ENCODE measurements at regions not wholly inside any gene's neighbourhood (a gene's known extent, or its start where the extent isn't known, plus 50 kb on each side); places are given as distances from the start of the nearest gene placed in this dataset.
A peak's percentile ranks its signal among the peaks of the same experiment; 100 is the strongest.

GRCh38 chr4:72974694-72975487, 94.6 kb downstream of the COX18 start:
- DNase-seq (ENCODE audit: low spot score) = no peak
- no peak for TF ChIP-seq CTCF (IDR thresholded peaks at IDR 0.05)
- H3K4me1 Mint-ChIP-seq (ENCODE audit: low read depth) = peaks cover 66% of the 10 kb centered on the region
- H3K27ac Mint-ChIP-seq (ENCODE audit: unreplicated experiment) = peak overlapping the region; percentile 90
- H3K27me3 Mint-ChIP-seq (ENCODE audit: low read depth) = no peaks in the 10 kb centered on the region
- H3K9me3 Mint-ChIP-seq (ENCODE audit: low read depth) = peaks cover 12% of the 10 kb centered on the region
- no peaks in the 10 kb centered on the region for H3K36me3 Mint-ChIP-seq (ENCODE audit: low read depth)
- H3K4me3 Mint-ChIP-seq (ENCODE audit: unreplicated experiment) = peak overlapping the region; percentile 38

- TF ChIP-seq CTCF (IDR thresholded peaks at IDR 0.05) = no peak
- H3K27ac Mint-ChIP-seq (ENCODE audit: unreplicated experiment) = peak overlapping the region; percentile 29
- no peak for DNase-seq (ENCODE audit: low spot score)
- H3K9me3 Mint-ChIP-seq (ENCODE audit: low read depth) = peaks cover 9% of the 10 kb centered on the region
- H3K36me3 Mint-ChIP-seq (ENCODE audit: low read depth) = no peaks in the 10 kb centered on the region
- H3K4me1 Mint-ChIP-seq (ENCODE audit: low read depth) = peaks cover 63% of the 10 kb centered on the region
- no peaks in the 10 kb centered on the region for H3K27me3 Mint-ChIP-seq (ENCODE audit: low read depth)
- H3K4me3 Mint-ChIP-seq (ENCODE audit: unreplicated experiment) = no peak overlapping the region
These were observed 97.9 kb downstream of the COX18 start for GRCh38 chr4:72971572-72971971.

- Mint-ChIP-seq H3K4me1 (ENCODE audit: low read depth) (peaks cover 57% of the 10 kb centered on the region), H3K9me3 (ENCODE audit: low read depth) (peaks cover 9% of the 10 kb centered on the region), H3K36me3 (ENCODE audit: low read depth) (no peaks in the 10 kb centered on the region), H3K4me3 (ENCODE audit: unreplicated experiment) (no peak overlapping the region), H3K27ac (ENCODE audit: unreplicated experiment) (peak overlapping the region; percentile 42), H3K27me3 (ENCODE audit: low read depth) (no peaks in the 10 kb centered on the region)
- no peak for DNase-seq (ENCODE audit: low spot score)
- TF ChIP-seq CTCF (IDR thresholded peaks at IDR 0.05) = no peak
These were observed 98.8 kb downstream of the COX18 start for GRCh38 chr4:72970756-72971155.

GRCh38 chr4:72969976-72970375, 99.5 kb downstream of the COX18 start:
- Mint-ChIP-seq H3K27ac (ENCODE audit: unreplicated experiment) (peak overlapping the region; percentile 76), H3K4me3 (ENCODE audit: unreplicated experiment) (no peak overlapping the region), H3K27me3 (ENCODE audit: low read depth) (no peaks in the 10 kb centered on the region), H3K4me1 (ENCODE audit: low read depth) (peaks cover 49% of the 10 kb centered on the region), H3K36me3 (ENCODE audit: low read depth) (peaks cover under 1% of the 10 kb centered on the region), H3K9me3 (ENCODE audit: low read depth) (peaks cover 9% of the 10 kb centered on the region)
- TF ChIP-seq CTCF (IDR thresholded peaks at IDR 0.05) = no peak
- DNase-seq (ENCODE audit: low spot score) = no peak

GRCh38 chr4:72966652-72967051, 102.9 kb downstream of the COX18 start:
- Mint-ChIP-seq H3K27ac (ENCODE audit: unreplicated experiment) (no peak overlapping the region), H3K4me1 (ENCODE audit: low read depth) (peaks cover 29% of the 10 kb centered on the region), H3K9me3 (ENCODE audit: low read depth) (peaks cover 24% of the 10 kb centered on the region), H3K36me3 (ENCODE audit: low read depth) (peaks cover 15% of the 10 kb centered on the region), H3K4me3 (ENCODE audit: unreplicated experiment) (no peak overlapping the region), H3K27me3 (ENCODE audit: low read depth) (no peaks in the 10 kb centered on the region)
- no peak for DNase-seq (ENCODE audit: low spot score)
- TF ChIP-seq CTCF (IDR thresholded peaks at IDR 0.05) = no peak

Measured in chondrocyte (in vitro differentiated cells).